GM19025 (cell line): ENCODE measurements at regions not wholly inside any gene's neighbourhood (a gene's known extent, or its start where the extent isn't known, plus 50 kb on each side); places are given as distances from the start of the nearest gene placed in this dataset.

ENCODE experiments used
- ATAC-seq: cut with Tn5 transposase; IDR thresholded peaks from one replicate; pipeline ENCODE4 v1.9.1; 2021; ENCODE audit warnings: mild to moderate bottlenecking, low read depth, moderate library complexity; ENCODE audit not compliant: unreplicated experiment

DNA sequence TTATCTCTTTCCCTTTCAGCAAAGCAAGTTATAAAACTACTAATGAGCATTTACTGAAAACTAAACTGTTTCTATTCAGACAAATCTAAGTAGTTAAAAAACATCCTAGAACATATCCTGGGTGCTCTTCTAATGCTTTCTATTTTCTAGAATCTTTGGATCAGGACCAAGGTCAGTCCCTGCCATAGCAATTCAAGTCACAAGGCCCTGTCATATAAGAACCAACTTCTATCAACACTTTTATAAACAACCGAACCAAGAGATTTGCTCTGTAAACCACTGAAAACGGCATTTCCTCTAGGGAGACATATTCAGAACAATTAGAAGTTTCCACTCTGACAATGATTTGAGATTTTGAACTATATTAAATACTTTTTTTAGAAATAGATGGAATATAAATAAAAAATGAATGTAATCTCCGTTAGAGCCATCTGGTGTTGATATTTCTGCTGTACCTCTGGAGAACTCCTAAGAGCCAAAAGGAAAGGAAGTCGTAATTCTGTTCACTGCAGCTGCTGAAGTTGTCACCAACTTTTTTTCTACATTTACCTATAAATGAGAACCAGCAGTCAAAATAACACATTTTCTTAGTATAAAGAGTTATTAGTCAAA lies 51.4 kb upstream of the LGSN start:
- no peak for ATAC-seq

DNA sequence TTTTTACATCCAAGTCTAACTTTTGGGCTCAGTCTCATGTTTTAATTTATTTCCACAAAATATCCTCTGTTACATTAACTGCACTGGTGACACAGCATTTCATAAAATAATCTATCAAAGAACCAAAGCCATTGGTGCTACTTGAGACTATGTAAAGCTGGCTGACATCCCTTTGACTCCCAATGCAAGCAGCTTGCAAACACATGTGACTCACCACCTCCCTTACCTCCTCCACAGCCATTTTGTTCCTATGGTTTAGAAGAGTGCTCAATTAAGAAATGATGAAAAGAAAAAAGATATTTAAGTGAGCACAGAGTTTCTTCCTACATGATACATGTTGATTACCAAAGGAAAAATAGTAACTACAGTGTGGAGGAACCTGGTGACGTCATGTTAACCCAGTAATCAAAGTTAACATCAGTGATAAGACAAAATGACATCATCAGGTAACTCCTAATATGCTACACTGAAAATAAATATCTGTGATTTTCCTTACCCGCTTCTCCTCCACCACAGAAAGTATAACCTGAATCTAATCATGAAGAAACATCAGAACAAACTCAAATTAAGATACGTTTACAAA lies 53.3 kb upstream of the LGSN start:
- ATAC-seq: no peak

DNA sequence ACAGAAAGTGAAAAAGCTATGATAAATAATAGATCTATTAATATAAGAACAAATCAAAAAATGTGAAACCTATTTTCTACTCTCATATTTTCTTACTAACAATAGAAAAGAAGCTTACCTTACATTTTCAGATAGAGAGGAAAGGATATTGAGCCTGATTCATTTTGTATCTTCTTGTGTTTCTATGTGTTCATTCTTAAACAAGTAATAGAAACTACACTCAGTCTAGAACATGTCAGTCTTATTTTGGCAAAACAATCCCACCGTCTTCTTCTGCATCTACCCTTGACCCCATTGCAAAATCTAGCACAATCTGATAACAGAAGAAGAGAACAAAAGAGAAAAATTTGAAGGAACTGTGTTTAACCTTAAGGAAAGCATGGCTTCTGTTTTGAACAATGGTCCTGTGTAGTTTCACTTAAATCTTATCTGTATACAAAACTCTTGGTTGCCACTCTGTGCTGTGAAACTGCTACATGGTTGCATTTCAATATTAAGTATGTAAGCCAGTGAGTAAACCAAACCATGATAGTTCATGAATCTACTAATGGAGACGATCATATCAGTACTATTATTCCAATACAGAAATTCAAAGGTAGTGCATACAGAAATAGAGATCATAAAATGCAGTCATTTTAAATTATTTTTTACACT lies 69.5 kb upstream of the LGSN start:
- ATAC-seq: no peak

DNA sequence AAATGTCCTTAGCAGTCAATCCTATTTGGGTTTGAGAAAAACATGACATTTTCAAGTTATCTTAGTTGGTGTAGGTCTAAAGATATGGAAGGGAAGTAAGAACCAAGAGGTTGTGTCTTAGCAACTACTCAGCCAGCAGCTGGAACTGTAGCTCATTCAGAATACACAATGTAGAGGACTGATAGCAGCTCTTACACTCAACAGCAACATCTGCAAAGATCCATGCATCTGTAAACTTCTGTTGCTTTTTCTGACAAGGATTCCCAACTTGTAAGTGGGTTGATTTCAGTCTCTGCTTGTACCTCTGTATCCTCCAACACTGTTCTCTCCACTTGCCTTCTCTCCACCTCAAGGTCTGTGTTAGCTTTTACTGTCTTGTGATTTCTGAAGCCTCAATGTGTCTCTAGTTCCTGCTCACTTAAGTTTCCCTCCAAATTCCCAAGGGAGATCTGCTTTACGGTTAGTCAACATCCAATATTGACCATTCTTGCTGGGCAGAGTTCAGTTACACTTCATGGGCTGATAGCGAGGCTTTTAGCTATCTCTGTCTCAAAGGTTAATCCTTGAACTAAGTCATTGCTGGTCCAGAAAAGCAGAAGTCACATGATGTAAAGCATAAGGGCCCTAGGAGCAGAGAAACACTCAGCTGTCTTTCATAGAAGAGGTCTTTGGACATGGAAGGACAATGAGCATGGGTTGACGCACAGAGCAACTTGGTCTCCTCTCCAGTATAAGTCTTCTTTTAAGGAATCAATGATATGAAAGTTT lies 71.6 kb upstream of the LGSN start:
- no peak for ATAC-seq

DNA sequence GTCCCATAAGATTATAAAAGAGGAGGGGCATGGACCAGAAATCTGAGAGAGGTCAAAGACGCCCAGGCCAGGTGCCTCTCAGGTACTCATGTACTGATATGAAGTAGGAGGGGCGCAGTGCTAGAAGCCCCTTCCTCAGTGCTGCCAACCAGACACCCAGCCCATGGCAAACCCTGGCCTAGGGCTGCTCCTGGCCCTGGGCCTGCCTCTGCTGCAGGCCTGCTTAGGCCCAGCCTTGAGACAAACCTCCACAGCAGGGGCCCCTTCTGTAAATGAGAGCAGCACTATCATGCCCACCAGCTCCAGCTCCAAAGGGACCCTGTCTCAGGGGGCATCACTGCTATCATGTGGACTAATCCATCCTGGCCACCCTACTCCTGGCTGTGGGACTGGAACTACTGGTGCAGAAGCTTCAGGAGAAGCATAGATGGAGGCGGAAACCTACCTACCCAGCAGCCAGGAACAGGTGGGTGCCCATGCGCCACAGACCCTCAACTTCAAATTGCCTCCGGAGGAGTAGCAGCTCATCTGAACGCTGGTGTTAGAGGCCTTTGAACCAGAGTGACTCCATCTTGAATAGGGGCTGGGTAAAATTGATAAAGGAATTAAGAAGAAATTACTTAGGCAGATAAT lies 72.4 kb upstream of the LGSN start:
- ATAC-seq: no peak

DNA sequence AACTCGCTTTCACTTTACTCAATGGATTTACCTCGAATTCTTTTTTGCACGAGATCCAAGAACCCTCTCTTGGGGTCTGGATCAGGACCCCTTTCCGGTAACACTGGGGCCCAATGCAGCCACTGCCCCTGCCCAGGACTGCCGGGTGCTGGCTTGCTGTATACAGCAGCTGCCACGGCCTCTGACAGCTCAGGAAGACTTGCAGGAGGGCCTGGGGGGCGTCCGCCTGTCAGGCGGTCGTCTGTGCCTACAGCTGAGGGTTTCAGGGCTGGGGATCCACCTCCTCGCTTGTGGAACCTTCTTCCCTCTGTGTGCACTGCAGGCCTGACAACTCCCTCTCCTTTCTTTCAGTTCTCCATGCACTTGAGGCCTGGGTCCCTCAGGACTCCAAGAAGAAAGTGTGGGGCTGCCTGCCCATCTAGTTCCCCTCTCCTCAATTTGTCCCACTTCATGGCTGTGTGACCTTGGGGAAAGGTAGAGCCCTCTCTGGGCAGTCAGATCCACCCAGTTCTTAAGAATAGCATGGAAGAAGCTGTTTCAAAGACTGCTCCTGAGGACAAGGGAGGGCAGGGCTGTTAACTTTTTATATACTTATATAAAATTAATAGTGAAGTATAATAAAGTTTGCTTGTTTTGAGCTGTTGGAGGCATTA lies 75.0 kb upstream of the LGSN start:
- ATAC-seq: no peak

DNA sequence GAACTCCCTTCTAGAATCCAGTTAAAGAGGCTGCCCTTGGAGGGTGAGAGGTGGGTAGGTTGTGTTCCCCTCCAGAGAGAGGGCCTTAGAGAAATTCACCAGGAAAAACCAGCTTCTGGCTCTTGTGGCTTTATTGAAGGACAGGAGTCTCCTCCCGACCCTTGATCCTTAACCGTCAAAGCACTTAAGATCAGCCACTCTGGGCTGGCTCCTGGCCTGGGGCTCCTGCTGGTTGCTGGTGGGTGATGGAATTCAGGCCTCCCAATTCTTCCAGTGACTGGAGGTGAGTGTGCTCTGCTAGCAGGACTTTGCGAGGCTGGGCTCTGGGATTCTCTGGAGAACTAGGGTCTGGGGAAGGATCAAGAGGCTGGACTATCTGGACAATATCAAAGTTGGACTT lies 75.6 kb upstream of the LGSN start:
- ATAC-seq: no peak

DNA sequence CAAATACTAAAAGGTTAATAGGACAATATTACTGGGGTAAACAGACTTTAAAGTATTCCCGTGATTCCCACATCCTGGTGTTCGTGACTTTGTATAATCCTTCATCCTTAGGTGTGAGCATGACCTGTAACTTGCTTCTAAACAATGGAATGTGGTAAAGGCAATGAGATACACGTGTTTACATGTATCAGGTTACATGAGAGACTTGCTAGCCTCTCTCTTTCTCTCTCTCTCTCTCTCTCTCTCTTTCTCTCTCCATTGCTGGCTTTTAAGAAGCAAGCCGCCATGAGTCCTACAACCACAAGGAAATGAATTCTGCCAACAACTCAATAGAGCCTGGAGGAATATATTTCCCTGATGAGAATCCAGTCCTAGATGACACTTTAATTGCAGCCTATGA lies 83.9 kb upstream of the LGSN start:
- ATAC-seq: no peak

DNA sequence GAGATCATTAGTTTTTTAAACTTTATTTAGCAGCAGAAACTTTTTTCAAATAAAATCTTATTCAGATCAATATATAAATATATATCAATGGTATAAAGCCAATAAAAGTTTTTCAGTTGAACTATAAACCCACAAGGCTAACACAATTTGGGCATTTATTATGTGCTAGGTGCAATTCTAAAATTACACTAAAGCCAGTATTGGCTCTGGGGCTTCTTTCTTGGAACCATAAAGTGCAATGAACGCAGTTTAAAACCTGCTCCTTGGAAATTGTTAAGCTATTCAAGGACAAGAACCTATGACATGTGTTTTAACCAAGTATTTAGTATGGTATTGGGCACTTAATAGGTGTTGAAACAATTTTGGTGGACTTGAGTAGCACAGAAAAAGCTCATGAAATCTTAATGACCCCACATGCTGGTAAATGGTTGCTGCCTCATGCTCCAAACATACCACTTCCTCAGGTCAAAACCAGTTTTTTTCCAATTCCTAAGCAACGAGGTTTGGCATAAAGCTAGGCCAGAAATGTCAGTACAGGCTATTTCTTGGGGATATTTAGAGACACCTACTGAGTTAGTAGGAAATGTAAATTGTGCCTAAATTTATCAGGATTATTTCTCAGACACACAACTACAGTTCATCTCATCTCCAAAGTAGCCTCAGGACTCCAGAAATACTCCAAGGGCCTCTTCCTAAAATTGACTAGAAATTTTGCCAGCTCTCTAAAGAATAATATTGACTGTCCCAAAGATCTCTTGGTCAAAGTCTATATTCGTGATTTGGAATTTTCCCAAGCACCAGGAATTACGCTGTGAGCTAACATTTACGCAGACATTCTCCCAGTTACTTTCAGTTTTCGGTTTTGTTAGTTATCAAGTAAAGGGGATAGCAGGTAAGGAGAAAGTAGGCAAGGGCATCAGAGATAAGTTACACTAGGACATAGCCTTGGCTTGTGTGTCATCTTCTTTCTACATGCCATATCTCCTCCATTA lies 90.9 kb upstream of the LGSN start:
- no peak for ATAC-seq

DNA sequence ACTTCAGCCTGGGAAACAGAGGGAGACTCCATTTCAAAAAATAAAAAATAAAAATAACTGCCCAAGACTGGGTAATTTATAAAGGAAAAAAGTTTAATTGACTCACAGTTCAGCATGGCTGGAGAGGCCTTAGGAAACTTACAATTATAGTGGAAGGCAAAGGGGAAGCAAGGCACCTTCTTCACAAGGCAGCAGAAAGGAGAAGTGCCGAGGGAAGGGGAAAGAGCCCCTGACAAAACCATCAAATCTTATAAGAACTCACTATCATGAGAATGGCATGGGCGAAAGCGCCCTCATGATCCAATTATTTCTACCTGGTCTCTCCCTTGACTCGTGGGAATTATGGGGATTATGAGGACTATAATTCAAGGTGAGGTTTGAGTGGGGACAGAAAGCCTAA lies 95.5 kb upstream of the LGSN start:
- no peak for ATAC-seq

DNA sequence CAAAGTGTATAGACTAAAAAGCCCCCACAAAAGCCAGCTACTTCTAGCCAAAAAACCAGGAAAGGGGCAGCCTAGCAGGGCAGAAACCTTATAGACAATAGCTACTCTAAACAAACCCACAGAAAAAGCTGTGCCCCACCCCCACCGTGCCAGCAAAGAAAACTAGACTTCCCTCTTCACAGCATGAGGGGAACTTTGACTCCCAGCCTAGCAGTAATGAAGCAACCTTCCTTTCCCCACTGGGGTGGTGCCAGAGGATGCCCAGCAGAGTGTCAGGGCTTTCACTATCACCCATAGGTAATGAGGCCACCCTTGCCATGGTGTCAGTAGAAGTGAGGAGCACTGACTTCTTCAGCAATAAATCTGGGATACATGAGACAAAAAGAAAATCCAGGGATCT lies 99.0 kb upstream of the LGSN start:
- ATAC-seq: no peak

DNA sequence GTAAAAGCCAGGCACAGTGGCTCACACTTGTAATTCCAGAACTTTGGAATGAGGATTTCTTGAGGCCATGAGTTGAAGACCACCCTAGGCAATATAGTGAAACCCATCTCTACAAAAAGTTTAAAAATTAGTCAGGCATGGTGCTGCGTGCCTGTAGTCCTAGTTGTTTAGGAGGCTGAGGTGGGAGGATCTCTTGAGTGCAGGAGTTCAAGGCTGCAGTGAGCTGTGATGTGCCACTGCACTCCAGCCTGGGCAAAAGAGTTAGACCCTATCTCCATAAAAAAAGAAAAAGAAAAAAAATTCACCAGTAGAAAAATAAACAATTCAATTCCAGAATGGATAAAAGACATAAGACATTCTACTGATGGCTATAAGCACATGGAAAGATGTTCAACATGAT lies 104.9 kb upstream of the LGSN start:
- no peak for ATAC-seq

DNA sequence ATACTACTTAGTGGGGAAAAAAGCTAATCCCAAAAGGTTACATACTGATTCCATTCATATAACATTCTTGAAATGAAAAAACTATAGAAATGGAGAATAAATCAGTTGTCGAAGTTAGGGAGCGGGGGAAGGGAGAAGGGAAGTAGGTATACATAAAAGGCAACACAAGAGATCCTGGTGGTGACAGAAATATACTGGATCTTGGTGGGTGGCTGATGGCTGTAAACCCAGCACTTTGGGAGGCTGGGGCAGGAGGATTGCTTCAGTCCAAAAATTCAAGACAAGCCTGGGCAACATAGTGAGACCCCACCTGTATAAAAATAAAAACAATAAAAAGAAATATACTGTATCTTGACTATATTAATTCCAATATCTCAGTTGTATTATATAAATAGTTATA lies 105.7 kb upstream of the LGSN start:
- ATAC-seq: no peak

DNA sequence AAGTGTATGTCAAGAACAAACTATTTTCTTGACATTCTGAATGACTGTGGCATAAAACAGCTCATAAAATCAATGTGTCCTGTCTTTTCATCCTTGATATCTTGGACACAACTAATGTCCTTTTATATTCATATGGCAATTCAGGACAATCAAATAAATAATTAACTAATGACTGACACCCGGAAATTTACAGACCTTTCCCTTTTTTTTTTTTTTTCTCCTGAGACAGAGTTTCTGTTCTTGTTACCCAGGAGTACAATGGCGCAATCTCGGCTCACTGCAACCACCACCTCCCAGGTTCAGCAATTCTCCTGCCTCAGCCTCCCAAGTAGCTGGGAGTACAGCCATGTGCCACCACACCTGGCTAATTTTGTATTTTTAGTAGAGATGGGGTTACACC lies 107.1 kb upstream of the LGSN start:
- no peak for ATAC-seq

DNA sequence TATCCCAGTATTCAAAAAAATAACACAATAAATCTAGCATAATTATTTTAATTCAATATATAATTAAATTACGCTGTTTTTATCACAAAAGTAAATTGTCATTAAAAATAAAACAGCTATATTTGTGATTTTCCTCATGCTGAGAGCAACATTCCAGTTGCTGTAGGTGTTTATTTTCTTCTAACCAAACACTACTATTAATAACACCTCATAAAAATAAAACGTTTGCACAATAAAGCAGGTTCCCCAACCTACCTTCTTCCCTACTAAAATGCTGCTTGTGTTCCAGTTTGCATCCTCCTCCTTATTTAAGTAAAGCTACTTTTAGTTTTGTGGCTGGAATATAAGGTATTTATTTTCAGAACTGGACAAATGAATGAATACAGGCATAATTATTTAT lies 108.2 kb upstream of the LGSN start:
- ATAC-seq: no peak

DNA sequence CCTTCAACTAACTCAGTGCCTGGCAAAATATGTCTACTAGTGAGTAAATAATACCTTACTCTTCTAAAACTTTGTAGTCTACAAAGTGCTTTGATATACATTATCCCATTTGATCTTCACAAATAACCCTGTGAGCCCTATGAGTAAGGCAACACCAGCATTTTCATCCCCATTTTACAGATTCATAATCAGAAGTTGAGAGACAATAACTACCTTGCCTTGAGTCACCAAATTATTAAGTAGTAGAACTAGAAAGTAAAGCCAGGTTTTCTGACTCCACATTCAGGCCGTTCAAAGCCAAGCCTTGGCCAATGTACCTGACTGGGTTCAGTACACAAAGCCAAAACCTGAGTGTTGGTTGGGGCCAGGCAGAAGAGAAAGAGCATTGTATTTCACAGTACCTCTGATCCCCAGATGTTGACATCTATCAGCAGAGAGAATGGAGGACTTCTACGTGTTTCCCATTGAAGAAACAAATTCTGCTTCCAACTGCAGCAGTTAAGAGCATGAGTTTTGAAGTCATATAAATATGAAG lies 111.3 kb upstream of the LGSN start:
- no peak for ATAC-seq

DNA sequence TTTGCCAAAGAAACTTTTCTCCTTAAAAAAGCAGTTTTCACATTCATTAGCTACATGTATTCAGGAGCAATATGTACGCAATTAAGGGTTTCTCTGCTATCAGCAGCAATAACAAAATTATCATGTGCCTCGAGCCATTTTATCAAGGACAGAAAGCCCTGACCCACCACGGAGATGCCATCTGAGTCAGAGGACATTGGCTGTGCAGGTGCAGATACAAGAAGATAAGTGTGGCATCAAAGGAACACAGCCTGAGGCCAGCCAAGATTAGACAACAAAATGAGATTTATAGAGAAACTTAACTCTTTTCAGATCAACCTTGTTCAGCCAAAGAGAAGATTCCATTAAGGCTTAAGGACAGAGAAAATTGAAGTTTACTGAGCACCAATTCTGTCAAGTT lies 115.2 kb upstream of the LGSN start:
- no peak for ATAC-seq

DNA sequence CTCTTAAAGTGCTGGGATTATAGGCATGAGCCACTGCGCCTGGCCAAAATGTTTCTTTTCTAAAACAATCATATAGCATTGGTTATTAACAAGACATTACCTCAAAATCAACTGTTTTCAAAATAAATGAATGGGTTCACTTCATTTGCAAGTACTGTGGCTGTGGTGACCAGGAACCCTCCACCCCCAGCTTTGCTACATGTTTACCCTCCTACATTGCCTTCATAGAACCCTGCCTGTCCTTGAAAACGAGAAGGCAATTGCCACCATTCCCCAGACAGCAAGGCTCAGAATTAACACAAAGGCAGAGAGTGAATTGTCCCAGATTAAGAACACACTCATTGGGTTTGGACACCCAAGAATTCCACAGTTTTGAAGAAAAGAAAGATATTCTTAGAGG lies 116.6 kb upstream of the LGSN start:
- ATAC-seq: no peak

DNA sequence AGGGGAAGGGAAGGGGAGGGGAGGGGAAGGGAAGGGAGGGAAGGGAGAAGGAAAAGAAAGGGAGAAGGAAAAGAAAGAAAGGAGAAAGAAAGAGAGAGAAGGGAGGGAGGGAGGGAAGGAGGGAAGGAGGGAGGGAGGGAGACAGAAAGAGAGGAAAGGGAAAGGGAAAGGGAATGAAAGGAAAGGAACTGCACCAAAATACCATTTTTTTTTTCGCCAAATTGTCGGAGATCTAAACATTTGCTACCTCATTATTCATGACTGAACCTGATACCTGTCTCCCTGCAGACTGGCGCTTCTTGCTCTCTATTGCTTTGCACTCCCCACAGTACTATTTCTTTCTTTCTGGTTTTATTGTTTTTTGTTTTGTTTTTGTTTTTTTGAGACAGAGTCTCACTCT lies 117.3 kb upstream of the LGSN start:
- ATAC-seq: no peak
